Activated CD4-positive, alpha-beta T cell treated with anti-CD3 and anti-CD28 coated beads, Interleukin-2, amount 50 U/mL, for 48 hours (primary cell): ENCODE measurements at regions not wholly inside any gene's neighbourhood (a gene's known extent, or its start where the extent isn't known, plus 50 kb on each side); places are given as distances from the start of the nearest gene placed in this dataset.
A peak's percentile ranks its signal among the peaks of the same experiment; 100 is the strongest.

Source experiments
- DNase-seq, 2 experiments: peaks; one replicate each; pipeline ENCODE4 v3.0.0-alpha.2; 2020

- DNase-seq, result no peak
Measured at GRCh38 chr3:72451841-72452240, 396.4 kb downstream of the SHQ1 start.

GRCh38 chr3:72449551-72449950, 398.7 kb downstream of the SHQ1 start:
- no peak for DNase-seq

- no peak for DNase-seq
Measured at GRCh38 chr3:72448858-72449257, 399.4 kb downstream of the SHQ1 start.

GRCh38 chr3:72448375-72448823, 399.8 kb downstream of the SHQ1 start:
- no peak for DNase-seq

- DNase-seq, result peak; percentile 90 to 91
Measured at GRCh38 chr3:72447059-72447946, 400.9 kb downstream of the SHQ1 start.

- DNase-seq, result peak in 1 of 2 experiments; percentile 51
Measured at GRCh38 chr3:72446218-72447058, 401.8 kb downstream of the SHQ1 start, which contains the start of gene RYBP. TSS of gene RYBP (minus strand) at chr3:72446621.

DNA sequence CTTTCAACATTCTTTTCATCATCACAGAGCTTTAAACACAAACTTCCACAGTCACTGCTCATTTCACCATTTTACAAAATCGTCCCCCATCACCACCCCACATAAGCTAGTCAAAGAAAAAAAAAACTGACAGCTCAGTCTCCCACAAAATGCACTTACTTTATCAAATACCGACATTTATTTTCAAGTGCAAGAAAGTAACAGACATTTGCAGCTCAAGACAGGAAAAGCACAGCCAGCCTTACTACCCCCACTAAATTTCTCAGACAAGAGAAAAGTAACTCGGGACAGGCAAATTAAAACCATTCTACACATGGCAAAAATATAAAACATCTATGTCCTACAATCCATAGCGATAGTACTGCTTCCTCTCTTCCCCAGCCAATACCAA, 402.4 kb downstream of the SHQ1 start:
- DNase-seq, result no peak

DNA sequence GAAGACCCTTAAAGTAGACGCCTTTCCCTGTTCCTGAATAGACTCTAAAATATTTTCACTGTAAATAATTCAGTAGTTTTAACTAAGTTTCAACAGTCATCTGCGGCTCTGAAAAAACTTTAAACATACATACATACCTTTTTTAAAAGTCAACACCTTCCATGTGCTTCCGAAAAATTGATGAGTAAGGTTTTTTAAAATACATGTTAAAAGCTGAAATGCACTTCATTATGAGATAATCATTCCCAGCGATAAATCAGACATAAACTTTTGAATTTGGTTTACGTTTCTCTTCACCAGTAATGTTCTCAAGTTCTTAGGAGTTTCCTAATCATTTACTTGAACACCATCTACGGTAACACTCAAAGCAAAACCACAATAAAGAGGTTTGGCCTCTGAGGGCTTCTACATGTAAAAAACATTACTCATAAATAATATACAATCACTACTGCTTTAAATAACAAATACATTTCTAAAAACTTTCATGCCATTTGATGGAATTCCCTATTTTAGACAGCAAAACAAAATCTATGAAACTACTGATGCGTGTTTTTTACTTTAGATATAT, 403.5 kb downstream of the SHQ1 start:
- DNase-seq, result no peak

DNA sequence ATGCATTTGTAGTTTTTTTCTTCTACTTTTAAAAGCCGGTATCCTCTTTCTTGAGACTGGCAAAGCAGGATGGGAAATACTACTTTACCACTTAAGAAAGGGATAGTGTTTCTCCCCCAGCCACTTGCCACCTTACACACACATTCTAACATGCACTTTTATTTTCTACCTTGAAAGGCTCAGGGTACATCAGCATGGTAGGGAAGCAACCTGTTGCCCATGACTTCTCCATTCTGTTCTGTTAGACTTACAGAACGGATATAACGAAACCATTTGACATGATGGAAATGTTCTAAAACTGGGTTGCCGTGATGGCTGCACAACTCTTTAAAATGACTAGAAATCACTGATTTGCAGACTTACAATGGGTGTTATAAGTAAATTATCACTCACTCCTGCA, 405.5 kb downstream of the SHQ1 start:
- no peak for DNase-seq

DNA sequence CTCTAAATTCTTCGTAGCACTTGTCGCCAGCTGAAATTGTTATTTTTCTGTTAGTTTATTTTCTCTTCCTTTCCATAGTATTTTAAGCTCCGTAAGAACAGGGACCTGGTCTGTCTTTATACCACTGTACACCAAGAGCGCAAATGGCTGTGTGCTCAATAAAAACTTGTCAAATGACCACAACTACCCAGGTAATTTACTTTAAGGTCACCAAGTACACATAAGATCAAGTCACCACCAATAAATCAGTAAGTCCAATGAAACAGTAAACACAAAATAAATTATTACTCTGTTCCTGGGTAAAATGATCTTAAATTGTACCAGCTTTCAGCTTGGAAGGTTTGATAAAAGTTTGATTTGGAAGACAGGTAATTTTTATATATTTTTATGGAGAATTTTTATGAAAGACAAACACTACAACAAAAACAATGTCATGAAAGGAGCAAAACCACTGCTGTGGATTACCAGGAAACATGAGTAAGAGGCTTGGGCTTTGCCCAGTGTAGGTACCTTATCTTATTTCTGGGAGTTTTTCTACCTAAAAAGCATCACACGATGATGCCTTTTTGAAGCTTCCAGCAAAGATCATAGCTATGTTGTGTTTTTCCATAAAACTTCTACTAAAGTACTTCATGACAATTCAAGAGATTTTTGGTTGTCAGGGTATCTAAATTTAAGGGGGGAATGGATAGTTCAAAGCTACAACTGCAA, 406.8 kb downstream of the SHQ1 start:
- no peak for DNase-seq

GRCh38 chr3:72440491-72440890, 407.8 kb downstream of the SHQ1 start:
- no peak for DNase-seq

DNA sequence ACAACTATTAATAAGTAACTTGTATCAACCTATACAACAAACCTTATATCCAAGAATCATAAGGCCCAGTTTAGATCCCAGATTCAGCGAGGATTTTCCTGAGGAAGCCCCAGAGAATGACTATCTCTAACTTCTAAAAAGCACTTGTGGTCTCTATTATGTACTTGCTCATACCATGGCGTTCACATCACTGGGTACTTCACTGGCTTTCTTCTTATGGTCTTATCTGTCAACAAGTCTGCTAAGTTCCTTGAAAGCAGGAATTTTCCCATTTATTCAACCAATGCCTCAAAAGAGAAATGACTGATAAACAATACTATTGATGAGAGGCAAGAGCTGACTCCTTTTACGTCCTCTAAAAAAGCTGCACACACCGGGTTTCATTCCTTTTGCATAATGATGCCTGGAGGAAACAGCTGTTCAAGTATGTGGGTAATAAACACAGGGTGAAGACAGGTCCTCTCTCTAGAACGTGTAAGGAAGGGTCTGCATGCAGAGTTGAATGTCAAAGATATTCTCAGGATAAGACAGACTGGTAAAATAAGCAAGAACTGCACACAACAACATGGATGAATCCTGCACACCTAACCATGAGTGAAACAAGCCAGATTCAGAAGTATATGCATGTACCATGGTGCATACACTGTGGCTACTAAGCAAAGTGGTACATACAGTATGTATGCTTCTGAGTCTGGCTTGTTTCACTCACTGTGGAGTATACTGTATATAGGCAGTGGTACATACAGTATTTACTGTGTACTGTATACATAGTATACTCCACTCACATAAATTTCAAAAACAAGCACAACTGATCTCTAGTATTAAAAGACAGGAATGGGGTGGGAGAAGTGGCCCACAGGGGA, 408.7 kb downstream of the SHQ1 start:
- DNase-seq, result no peak

DNA sequence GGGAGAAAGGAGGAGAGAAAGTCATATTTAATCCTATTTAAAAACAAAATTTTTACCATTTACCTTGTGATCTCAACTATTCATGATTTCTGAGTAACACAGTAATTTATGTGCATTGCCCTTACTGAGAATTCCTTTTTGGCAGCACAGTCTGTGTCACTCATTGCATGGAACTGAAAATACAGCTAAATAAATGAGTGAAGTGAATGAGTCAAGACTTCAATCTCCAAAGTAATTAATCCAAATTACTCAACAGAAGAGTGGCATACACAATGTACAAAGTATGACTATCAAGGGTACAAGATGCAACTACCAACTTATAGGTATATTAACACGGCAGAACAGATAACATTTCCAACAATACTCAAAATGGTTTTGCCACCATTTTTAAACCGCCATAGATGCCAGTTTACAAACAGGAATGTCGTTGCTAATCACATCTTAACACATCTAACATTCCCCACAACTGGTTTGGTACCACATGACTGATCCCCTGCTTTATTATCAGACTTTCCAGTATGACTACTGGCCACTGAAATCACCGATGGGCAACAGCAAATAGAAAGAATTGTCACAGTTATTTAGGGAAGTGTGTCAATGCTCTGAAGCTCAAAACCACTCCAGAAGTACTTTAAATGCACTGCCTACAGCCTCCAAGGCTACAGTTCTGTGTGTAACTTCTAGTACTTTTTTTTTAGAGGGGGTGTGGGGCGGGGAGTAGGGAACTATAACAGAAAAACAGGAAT, 410.4 kb downstream of the SHQ1 start:
- DNase-seq, result no peak

- no peak for DNase-seq
Measured at GRCh38 chr3:72436863-72437592, 411.2 kb downstream of the SHQ1 start.

DNA sequence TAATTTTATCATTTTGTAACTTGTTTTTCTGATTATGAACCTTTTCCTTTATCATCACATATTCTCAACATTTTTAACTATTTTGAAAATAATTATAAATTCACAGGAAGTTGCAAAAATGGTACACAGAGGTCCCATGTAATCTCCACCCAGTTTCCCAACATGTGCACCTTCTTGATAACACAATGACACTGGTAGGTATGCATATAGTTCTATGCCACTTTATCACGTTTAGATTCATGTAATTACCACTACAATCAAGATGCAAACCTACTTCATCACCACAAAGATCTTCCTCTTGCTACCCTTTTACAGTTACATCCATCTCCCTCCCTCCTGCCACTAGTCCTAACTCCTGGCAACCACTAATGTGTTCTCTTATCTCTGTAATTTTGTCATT, 413.9 kb downstream of the SHQ1 start:
- DNase-seq, result no peak

DNA sequence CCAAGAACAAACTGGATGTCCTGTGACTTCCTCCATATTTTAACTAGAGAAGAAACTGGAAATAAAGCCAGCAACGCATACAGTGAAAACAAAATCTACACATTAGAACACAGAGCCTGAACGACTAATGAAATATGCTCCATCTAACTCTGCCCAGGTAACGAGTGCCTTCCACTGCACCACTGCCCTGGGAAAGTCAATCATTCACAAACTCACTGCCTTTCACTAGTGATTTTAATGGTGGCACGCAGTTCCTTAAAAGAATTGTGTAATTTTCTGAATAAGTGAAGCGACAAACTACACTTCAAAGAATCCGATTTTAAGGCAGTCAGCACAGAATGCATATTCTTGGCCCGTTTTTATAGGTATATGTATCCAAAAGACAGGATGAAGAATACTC, 416.0 kb downstream of the SHQ1 start:
- DNase-seq, result no peak

DNA sequence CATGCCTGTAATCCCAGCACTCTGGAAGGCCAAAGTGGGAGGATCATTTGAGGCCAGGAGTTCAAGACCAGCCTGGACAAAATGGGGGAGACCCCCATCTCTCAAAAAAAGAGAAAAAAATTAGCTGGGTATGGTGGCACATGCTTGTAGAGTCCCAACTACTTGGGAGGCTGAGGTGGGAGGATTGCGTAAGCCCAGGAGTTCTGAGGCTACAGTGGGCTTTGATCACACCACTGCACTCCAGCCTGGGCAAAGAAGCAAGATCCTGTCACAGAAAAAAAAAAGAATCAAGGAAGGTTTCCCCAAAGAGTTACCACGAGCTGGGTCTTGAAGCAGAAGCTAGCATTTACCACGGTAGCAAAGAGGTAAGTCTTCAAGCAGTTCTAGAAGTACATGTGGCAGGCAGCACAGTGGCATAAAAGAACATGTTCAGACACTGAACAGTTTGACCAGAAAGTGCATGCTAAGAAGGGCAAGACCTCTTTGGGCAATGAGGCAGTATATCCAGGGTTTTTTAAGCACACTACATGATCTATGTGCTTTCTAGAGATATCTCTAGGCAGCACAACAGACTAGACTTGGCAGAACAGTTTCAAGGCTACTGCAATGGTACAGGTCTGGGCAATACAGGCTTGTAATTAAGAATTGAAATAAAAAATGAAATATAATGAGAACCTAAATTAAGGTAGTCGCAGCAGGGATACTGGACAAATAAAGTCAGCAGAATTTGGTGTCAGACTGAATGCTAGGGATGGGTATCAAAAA, 418.5 kb downstream of the SHQ1 start:
- DNase-seq, result no peak

- no peak for DNase-seq
Measured at GRCh38 chr3:72428803-72429202, 419.4 kb downstream of the SHQ1 start.

- no peak for DNase-seq
Measured at GRCh38 chr3:72427624-72428023, 420.6 kb downstream of the SHQ1 start.
